Trophoblast cell (in vitro differentiated cells and primary cell): ENCODE measurements at regions not wholly inside any gene's neighbourhood (a gene's known extent, or its start where the extent isn't known, plus 50 kb on each side); places are given as distances from the start of the nearest gene placed in this dataset.
A peak's percentile ranks its signal among the peaks of the same experiment; 100 is the strongest.

ENCODE experiments used
- DNase-seq, 2 donors: peaks; one replicate each; pipeline ENCODE4 v3.0.0-alpha.2; 2016
- H2AFZ ChIP-seq: 2 replicates; pipeline ENCODE4 v1.6.1; 2013; ENCODE audit warnings: low read length, moderate library complexity, mild to moderate bottlenecking; ENCODE audit not compliant: insufficient read depth, poor library complexity
- H2AK5ac ChIP-seq: 2 replicates; pipeline ENCODE4 v1.6.1; 2013; ENCODE audit warnings: mild to moderate bottlenecking, low read length
- H2BK120ac ChIP-seq: 2 replicates; pipeline ENCODE4 v1.6.1; 2013; ENCODE audit warnings: low read length, mild to moderate bottlenecking, moderate library complexity; ENCODE audit not compliant: insufficient read depth, poor library complexity
- H2BK12ac ChIP-seq: 2 replicates; pipeline ENCODE4 v1.6.1; 2013; ENCODE audit warnings: mild to moderate bottlenecking, low read length, moderate library complexity
- H2BK5ac ChIP-seq: 2 replicates; pipeline ENCODE4 v1.6.1; 2013; ENCODE audit warnings: low read length, low read depth, moderate library complexity, mild to moderate bottlenecking; ENCODE audit not compliant: poor library complexity
- H3K14ac ChIP-seq: 2 replicates; pipeline ENCODE4 v1.6.1; 2013; ENCODE audit warnings: mild to moderate bottlenecking, low read length
- H3K18ac ChIP-seq: 2 replicates; pipeline ENCODE4 v1.6.1; 2013; ENCODE audit warnings: mild to moderate bottlenecking, low read length
- H3K23ac ChIP-seq: 2 replicates; pipeline ENCODE4 v1.6.1; 2013; ENCODE audit warnings: low read length
- H3K27ac ChIP-seq: 2 replicates; pipeline ENCODE4 v1.5.1; 2013; ENCODE audit warnings: low read depth, mild to moderate bottlenecking, inconsistent platforms, low read length, moderate library complexity
- H3K27me3 ChIP-seq: 2 replicates; pipeline ENCODE4 v1.6.1; 2013; ENCODE audit warnings: inconsistent platforms, mild to moderate bottlenecking, low read length, moderate library complexity; ENCODE audit not compliant: insufficient read depth
- H3K36me3 ChIP-seq, 2 experiments: 1 replicate in 1 of 2; 2 replicates in 1 of 2; pipeline ENCODE4 v1.6.1; 2013; ENCODE audit warnings: low read length in 2 of 2, mild to moderate bottlenecking in 2 of 2, moderate library complexity in 1 of 2; ENCODE audit not compliant: insufficient read depth in 2 of 2, control insufficient read depth in 1 of 2
- H3K4ac ChIP-seq: 2 replicates; pipeline ENCODE4 v1.6.1; 2013; ENCODE audit warnings: low read depth, mild to moderate bottlenecking, low read length, moderate library complexity
- H3K4me1 ChIP-seq, 2 experiments: 1 replicate in 1 of 2; 2 replicates in 1 of 2; pipeline ENCODE4 v1.6.1; 2013; ENCODE audit warnings: low read length in 2 of 2, mild to moderate bottlenecking in 2 of 2, moderate library complexity in 1 of 2; ENCODE audit not compliant: insufficient read depth in 2 of 2, control insufficient read depth in 1 of 2
- H3K4me2 ChIP-seq: 2 replicates; pipeline ENCODE4 v1.6.1; 2013; ENCODE audit warnings: inconsistent platforms, mild to moderate bottlenecking, low read length, moderate library complexity
- H3K4me3 ChIP-seq: 2 replicates; pipeline ENCODE4 v1.5.1; 2013; ENCODE audit warnings: mild to moderate bottlenecking, low read depth, low read length, inconsistent platforms
- H3K79me1 ChIP-seq: one replicate; pipeline ENCODE4 v1.6.1; 2013; ENCODE audit warnings: low read length
- H3K79me2 ChIP-seq: 2 replicates; pipeline ENCODE4 v1.6.1; 2013; ENCODE audit warnings: low read length, mild to moderate bottlenecking; ENCODE audit not compliant: control insufficient read depth, insufficient read depth, poor library complexity
- H3K9ac ChIP-seq: 2 replicates; pipeline ENCODE4 v1.6.1; 2013; ENCODE audit warnings: mild to moderate bottlenecking, low read length
- H3K9me3 ChIP-seq: 2 replicates; pipeline ENCODE4 v1.6.1; 2013; ENCODE audit warnings: low read depth, mild to moderate bottlenecking, control low read depth, inconsistent platforms, low read length; ENCODE audit not compliant: insufficient read depth
- H4K12ac ChIP-seq: 2 replicates; pipeline ENCODE4 v1.6.1; 2013; ENCODE audit warnings: low read depth, mild to moderate bottlenecking, low read length, moderate library complexity
- H4K8ac ChIP-seq: 2 replicates; pipeline ENCODE4 v1.6.1; 2013; ENCODE audit warnings: low read depth, mild to moderate bottlenecking, low read length, moderate library complexity
- H4K91ac ChIP-seq: one replicate; pipeline ENCODE4 v1.6.1; 2013; ENCODE audit warnings: low read depth, mild to moderate bottlenecking, low read length, moderate library complexity
- WGBS: extraction: QIAGEN DNeasy Blood & Tissue Kit; methylation state at CpG from one replicate; pipeline ENCODE4 v1.1.7; 2013; ENCODE audit warnings: missing lambda C conversion rate; ENCODE audit not compliant: insufficient read length, insufficient coverage; ENCODE audit errors: extremely low coverage; 5-methylcytosine and 5-hydroxymethylcytosine counted together

DNA sequence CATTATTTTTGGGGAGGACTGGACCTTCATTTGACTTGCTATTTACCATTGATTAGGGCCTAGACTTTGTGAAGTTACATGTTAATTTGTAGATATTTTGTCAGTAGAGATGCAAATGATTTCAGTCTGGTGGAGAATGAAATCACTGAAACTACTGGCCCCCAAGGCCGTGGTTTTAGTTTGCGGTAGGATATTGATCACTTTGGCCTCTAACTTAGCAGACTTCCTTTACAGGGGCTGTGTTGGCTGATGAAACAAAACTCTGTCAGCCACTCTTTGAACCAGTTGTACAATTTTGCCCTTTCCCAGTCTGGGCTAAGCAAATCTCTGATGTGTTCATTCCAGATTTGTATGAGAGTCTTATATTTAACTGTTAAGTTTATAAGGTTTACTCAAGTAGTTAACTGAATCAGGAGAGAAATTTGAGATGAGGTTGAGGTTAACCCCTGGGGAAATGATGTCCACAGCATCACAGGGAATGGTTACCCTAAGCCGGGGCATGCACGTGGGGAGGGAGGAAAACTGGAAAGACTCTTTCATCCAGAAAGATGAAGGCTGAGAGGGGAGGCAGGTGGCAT lies 105.7 kb upstream of the INSIG1 start:
- Histone ChIP-seq H4K12ac (no peak overlapping the region), H2BK5ac (no peak overlapping the region), H3K27me3 (no peaks in the 10 kb centered on the region), H3K4me1 (peaks cover 3 to 7% of the 10 kb centered on the region in 2 experiments), H2AK5ac (no peak overlapping the region), H3K9ac (no peak overlapping the region), H3K27ac (no peak overlapping the region), H3K18ac (no peak overlapping the region), H3K4ac (no peak overlapping the region), H2BK12ac (no peak overlapping the region), H3K14ac (no peak overlapping the region), H4K91ac (no peak overlapping the region), H4K8ac (no peak overlapping the region), H3K79me2 (no peaks in the 10 kb centered on the region), H3K36me3 (no peaks in the 10 kb centered on the region), H3K4me2 (no peak overlapping the region), H3K4me3 (no peak overlapping the region), H3K79me1 (no peaks in the 10 kb centered on the region), H2BK120ac (no peak overlapping the region), H3K9me3 (peaks cover 9% of the 10 kb centered on the region), H2AFZ (no peak overlapping the region), H3K23ac (no peak overlapping the region)
- WGBS, result no CpG with 5 or more reads among the region's 4 CpGs
- DNase-seq, result no peak

DNA sequence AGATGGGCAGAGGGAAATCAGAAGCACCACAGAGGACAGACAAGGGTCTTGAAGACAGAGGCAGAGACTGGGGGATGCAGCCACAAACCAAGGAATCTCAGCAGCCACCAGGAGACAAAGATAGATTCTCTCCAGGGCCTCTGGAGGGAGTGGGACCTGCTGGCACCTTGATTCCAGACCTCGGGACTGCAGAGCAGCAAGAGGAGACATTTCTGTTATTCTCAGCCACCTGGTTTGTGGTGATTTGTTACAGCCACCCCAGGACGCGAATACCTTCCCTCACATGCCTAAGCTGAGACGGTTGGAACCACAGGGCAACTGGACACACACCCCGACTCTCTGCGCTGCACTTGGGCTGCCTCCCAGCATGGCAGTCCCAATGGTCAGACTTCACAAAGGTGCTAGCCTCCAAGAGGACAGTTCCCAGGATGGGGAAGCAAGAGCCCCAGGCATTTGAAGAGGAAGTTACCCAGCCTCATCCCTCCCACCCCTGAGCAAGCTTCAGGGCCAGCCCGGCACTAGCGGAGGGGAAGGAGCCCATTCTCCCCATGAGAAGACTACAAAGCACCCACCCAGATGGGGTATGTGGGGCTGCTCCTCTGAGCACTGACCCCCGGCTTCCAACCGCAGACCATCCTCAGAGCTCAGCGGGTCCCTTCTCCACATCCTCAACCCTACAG lies 104.6 kb upstream of the INSIG1 start:
- no peak overlapping the region for H3K4me3 ChIP-seq

DNA sequence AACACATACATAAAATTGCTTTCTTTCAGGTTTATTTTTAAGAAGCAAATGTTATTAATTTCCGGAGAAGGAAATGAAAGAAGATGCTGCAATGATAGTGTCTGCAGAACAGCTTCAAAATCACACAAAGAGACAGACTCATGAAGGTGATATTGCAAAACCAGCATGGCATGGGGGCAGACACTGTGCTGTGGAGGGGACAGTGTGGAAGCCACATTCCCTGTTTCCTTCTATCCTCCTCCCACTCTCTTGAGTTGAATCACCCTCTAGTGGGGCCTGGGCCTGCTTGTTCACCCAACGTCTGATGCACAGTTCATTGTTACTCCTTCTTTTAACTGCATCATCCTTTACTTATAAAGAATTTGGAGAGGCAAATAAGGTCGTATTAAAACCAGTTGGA lies 104.0 kb upstream of the INSIG1 start:
- no peak overlapping the region for H3K4ac ChIP-seq
- H3K36me3 ChIP-seq, result no peaks in the 10 kb centered on the region
- no peak overlapping the region for H2BK120ac ChIP-seq
- no peak overlapping the region for H3K27ac ChIP-seq
- no CpG with 5 or more reads among the region's 3 CpGs for WGBS
- H3K4me1 ChIP-seq, result peaks cover 3 to 7% of the 10 kb centered on the region in 2 experiments
- no peaks in the 10 kb centered on the region for H3K79me1 ChIP-seq
- no peak overlapping the region for H4K91ac ChIP-seq
- no peak overlapping the region for H2AFZ ChIP-seq
- H3K9me3 ChIP-seq, result peaks cover 2% of the 10 kb centered on the region
- H4K12ac ChIP-seq, result no peak overlapping the region
- H3K14ac ChIP-seq, result no peak overlapping the region
- no peak overlapping the region for H3K4me2 ChIP-seq
- no peak overlapping the region for H2BK12ac ChIP-seq
- H3K23ac ChIP-seq, result no peak overlapping the region
- no peaks in the 10 kb centered on the region for H3K27me3 ChIP-seq
- H3K79me2 ChIP-seq, result no peaks in the 10 kb centered on the region
- no peak overlapping the region for H2AK5ac ChIP-seq
- no peak overlapping the region for H3K4me3 ChIP-seq
- H2BK5ac ChIP-seq, result no peak overlapping the region
- DNase-seq, result no peak
- H3K18ac ChIP-seq, result no peak overlapping the region
- no peak overlapping the region for H3K9ac ChIP-seq
- H4K8ac ChIP-seq, result no peak overlapping the region

More for the DNA sequence above, 104.6 kb upstream of the INSIG1 start:
- no CpG with 5 or more reads among the region's 11 CpGs for WGBS
- Histone ChIP-seq H3K27ac (no peak overlapping the region), H3K4me2 (no peak overlapping the region), H3K14ac (no peak overlapping the region), H3K79me2 (no peaks in the 10 kb centered on the region), H3K36me3 (no peaks in the 10 kb centered on the region), H3K79me1 (no peaks in the 10 kb centered on the region), H2BK120ac (no peak overlapping the region), H3K9ac (no peak overlapping the region), H4K12ac (no peak overlapping the region), H2AFZ (no peak overlapping the region), H2BK12ac (peak overlapping the region; percentile 13), H4K91ac (no peak overlapping the region), H2AK5ac (peak overlapping the region; percentile 2), H3K18ac (no peak overlapping the region), H3K23ac (no peak overlapping the region), H2BK5ac (no peak overlapping the region), H3K4me1 (peaks cover 3 to 7% of the 10 kb centered on the region in 2 experiments), H3K4ac (no peak overlapping the region), H3K27me3 (no peaks in the 10 kb centered on the region), H4K8ac (no peak overlapping the region), H3K9me3 (peaks cover under 1% of the 10 kb centered on the region)
- DNase-seq, result no peak

DNA sequence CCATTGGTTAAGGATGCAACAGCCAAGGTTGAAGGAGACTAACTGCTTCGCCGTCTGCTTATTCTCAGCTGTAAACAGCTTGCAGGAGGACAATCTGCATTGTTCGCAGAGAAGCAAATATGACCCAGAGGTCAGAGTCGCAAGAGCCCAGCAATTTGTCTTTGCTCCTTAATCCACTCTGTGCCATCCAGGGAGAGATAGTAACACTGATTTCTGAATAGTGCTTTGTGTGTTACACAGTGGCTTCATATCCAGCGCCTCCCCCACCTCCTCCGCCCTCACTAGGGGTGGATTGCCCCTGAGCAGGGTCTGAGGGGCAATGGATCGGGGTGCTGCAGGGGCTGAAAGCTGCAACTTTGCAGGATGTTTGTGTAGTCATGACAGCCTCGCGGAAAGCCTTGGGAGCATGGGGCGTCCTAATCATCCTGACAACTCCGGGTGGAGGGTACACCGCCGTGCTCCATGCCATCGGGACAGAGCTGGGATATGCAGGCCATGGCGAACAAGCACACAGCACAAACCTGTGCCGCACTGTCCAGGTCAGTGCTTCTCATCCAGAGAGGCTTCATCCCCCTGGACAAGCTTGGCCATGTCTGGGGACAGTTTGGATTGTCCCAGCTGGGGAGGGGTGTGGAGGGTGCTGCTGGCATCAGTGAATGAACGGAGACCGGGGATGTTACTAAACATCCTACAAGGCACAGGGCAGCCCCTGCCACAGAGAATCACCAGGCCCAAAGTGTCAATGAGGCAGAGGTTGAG lies 103.1 kb upstream of the INSIG1 start:
- Histone ChIP-seq H3K79me1 (no peaks in the 10 kb centered on the region), H2BK5ac (no peak overlapping the region), H4K12ac (no peak overlapping the region), H2BK120ac (no peak overlapping the region), H3K4ac (no peak overlapping the region), H4K8ac (no peak overlapping the region), H3K23ac (no peak overlapping the region), H3K4me3 (no peak overlapping the region), H3K18ac (no peak overlapping the region), H3K79me2 (no peaks in the 10 kb centered on the region), H2BK12ac (no peak overlapping the region), H3K4me1 (peaks cover 3 to 7% of the 10 kb centered on the region in 2 experiments), H3K14ac (no peak overlapping the region), H2AFZ (no peak overlapping the region), H2AK5ac (no peak overlapping the region), H3K27ac (no peak overlapping the region), H3K9me3 (peaks cover 2% of the 10 kb centered on the region), H3K4me2 (no peak overlapping the region), H3K36me3 (no peaks in the 10 kb centered on the region), H3K27me3 (no peaks in the 10 kb centered on the region), H4K91ac (no peak overlapping the region), H3K9ac (no peak overlapping the region)
- WGBS, result no CpG with 5 or more reads among the region's 18 CpGs
- no peak for DNase-seq
